HG02943 (cell line): ENCODE measurements at regions not wholly inside any gene's neighbourhood (a gene's known extent, or its start where the extent isn't known, plus 50 kb on each side); places are given as distances from the start of the nearest gene placed in this dataset.
"Not testable (repeated sequence)": the region's sequence is repeated elsewhere in the genome, so short reads cannot be mapped to it uniquely, and the experiment has no call there.

Source experiments
- ATAC-seq: cut with Tn5 transposase; IDR thresholded peaks from one replicate; pipeline ENCODE4 v1.9.1; 2021; ENCODE audit warnings: mild to moderate bottlenecking, low read depth, moderate library complexity; ENCODE audit not compliant: unreplicated experiment

DNA sequence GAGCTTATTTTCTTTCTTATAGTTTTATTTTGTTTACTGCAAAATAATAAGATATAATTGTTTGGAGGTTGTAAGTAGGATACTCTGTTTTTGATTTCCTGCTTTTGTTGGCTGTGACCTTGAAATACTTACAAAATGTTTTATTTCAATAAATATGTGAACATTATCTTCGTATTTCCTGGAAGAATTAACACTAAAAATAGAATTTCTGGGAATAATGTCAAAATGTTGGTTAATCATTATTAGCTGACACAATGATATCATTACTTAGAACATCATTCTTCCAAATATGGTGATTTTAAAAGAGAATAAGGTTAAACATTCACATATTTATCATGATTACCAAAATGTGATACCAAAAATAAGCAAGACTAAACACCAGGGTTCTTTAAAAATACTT, 1148.6 kb upstream of the PRR20A start:
- ATAC-seq, result no peak

DNA sequence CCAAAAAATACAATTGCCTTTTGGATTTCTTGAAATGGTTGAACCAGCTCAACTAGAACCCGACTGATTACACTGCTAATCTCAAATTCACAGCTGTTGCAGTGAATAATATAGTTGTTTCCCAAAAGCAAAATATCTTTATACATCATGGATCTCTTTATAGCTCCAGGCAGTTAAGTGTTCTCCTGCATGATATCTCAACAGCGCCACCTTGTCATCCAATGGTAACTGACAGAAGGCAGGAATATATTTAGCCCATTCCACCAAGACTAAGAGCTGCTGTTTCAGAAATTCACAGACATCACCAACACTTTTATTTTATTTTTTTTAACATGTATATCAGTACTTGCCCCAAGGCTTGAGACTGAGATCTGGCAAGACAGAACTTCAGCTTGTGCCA, 1141.0 kb upstream of the PRR20A start:
- ATAC-seq, result no peak

DNA sequence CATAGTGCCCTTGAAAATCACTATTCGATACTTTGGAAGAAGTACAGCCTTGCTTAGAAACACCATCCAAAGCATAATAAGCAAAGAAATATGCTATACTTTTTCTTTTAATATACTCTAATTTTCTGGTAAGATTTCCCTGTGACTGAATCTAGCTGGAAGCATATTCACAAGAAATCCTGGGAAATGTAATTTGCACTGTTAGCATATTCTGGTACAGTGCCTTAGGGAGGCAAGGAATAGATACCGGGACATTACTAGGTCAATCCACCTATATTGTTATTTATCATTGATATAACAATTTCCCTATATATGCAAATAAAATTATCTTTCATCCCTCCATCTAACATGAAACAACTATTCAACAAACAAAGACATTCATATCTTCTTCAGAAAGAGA, 1131.3 kb upstream of the PRR20A start:
- ATAC-seq, result no peak

DNA sequence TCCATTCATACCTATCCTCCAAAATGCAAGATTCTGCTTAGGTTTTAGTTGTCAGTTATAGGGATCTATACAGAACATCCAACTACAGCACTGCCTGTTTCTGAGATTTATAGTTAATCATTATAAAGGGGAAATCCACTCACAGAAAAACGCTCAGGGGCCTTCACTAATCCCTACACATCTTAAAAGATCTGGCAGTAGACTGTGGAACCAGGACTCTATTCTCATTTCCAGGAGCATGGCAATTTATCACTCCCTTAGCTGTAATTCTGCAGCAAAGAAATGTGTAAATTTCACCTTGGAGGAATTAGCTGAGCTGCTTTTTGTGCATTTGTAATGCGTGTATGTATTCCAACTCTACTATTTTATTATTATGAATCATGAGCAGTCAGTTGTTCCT, 1128.1 kb upstream of the PRR20A start:
- ATAC-seq, result no peak

DNA sequence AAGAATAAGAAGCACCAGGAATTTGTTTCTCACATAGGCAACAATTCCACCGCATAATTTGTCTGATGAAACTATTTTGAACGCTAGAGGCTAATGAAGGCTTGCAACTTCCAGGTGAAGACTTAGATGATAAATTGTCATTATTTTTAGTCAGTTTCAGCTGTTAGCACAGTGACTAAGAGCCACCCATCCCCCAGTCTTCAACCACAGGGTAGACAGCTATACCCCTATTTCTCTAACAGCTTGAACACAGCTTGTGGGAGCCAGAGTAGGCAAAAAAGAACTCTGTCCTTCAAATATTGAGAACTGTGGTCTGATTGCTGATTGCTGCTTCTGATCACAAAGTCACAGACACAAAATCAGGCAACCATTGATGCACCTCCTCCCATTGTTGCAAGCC, 1124.8 kb upstream of the PRR20A start:
- no peak for ATAC-seq

DNA sequence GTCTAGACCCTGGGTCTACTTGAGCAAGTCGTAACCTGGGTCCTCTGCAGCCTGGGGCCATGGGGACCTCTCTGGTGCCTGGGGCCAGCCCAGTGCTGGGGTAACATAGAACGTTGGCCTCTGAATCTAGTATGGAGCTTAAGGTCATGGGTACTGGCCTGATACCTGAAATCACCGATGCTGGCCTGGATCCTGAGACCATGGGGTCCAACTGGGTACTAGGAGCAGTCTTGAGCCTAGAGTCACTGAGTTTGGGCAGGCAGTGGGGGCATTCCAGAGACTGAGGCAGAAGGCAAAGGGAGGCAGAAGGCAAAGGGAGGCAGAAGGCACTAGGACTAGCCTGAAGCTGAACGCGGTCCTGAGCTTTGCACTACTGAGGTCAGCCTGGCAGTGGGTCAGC, 1121.1 kb upstream of the PRR20A start:
- ATAC-seq, result no peak

DNA sequence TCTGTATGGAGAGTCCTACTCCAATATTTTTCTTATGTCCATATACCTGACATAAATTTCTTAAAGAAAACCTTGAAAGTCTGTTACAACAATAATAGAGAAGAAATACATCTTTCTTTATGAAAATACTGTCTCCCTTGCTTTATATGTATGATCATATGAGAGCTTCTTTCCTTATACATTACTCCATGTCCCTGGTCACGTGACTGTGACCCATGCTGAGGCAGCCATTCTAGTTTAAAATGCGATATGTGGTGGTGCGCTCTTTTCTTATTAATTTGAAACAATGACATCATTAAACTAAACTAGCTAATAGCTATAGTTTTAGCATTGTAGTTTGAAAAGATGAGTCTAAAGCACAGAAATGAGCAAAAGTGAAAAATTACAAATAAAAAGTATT, 1120.3 kb upstream of the PRR20A start:
- ATAC-seq, result no peak

DNA sequence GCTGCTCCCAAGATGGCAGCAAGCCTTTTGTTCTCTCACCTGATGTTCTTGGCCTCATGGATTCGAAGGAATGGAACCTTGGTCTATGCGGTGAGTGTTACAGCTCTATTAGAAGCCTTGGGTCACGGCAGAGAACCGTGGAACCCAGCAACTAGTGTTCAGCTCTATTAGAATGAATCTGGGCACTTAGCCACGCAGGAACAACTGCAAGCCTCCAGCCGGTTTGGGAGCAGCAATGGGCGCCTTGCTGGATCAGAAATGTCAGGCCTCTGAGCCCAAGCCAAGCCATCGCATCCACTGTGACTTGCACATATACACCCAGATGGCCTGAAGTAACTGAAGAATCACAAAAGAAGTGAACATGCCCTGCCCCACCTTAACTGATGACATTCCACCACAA, 1100.7 kb upstream of the PRR20A start:
- no peak for ATAC-seq

DNA sequence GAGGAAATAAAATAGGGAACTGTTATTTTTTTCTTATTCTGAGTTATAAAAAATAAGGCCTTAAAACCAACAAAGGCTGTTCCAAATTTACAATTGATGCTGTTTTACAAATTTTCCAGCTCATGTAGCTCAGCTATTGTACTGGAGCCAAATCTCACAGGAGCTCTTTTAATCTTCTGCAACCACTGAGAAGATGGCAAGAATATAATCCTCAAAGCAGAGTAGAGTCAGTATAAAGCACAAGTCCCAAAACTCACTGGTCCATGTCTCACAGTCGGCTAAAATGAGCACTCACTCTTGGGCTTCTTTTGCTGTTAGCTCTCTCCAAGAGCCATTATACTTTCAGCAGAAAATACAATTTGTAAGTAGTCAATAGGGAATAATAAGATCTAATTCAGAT, 1074.4 kb upstream of the PRR20A start:
- no peak for ATAC-seq

DNA sequence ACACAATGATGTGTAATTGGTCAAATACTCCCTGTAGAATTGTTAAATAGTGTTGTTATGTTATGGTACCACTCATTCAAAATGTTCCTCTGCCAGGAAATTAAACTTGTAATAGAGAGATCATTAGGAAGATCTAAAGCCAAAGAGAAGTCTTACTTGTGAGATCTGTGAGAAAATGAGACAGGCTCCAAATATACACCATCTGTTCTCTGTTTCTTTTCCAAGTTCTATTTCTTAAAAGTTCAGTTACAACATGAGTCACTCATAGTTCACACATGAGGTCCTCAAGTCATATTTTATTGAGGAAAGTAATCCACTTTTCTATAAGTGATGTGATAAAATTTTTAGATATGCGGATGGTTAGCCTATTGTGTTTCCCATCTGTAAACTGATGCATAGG, 1038.1 kb upstream of the PRR20A start:
- ATAC-seq, result no peak

DNA sequence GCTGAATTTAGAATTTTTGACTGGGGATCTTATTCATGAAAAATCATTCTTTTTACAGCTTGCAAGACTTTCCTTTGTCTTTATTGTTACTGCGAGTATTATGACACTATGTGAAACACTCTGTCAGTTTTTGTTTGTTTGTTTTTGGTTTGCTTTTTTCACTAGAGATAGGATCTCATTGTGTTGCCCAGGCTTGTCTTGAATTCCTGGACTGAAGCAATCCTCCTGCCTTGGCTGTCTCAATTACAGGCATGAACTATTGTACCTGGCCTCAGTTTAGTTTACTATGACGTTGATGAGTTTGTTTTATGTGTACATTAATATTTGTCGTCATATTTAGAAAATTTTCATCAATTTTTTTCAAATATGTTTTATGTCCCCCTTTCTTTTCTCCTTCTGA, 1030.0 kb upstream of the PRR20A start:
- no peak for ATAC-seq

DNA sequence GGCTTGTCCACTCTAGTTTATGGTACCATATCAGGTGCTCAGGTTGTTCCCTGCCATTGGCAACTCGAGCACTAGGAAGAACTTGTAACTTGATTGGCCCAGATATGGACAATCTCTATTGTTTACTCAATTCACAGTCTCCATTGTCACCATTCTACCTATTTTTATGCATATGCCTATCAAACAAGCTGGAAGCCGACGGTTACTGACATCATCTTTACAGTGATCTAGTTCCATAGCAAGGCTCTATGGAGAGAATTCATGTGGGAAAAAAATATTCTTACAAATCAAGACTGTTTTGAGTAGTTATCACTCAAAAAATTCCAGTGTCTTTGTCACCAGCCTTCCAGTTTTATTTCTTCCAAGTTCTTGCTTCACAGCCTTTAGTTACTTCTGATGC, 1006.2 kb upstream of the PRR20A start:
- ATAC-seq, result no peak

DNA sequence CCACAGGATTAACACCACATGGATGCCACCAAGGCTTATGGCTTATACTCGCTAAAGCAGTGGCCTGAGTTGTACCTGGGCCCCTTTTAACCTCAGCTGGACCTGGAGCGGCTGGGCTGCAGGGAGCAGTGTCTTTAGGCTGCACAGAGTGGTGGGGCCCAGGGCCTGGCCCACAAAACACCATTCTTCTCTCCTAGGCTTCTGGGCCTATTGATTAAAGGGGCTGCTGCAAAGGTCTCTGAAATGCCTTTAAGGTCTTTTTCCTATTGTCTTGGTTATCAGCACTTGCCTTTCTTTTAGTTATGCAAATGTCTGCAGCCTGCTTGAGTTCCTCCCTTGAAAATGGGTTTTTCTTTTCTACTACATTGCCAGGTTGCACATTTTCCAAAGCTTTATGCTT, 973.9 kb upstream of the PRR20A start:
- ATAC-seq, result no peak

DNA sequence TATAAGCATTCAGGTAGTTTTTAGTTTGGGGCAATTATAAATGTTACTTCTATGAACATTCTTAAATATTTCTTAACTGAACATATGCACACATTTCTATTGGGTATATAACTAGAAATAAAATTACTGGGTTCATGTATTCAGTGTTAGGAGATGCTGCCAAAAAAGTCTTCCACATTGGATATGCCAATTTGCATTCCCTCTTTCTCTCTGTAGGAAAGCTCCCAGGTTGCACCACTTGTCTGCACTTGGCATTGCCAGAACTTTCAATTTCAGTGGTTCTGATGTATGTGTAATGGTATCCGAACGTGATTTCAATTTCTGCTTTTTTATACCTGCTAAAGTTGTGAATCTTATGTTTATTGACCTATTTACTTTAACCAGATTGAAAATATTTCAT, 972.1 kb upstream of the PRR20A start:
- ATAC-seq, result no peak

DNA sequence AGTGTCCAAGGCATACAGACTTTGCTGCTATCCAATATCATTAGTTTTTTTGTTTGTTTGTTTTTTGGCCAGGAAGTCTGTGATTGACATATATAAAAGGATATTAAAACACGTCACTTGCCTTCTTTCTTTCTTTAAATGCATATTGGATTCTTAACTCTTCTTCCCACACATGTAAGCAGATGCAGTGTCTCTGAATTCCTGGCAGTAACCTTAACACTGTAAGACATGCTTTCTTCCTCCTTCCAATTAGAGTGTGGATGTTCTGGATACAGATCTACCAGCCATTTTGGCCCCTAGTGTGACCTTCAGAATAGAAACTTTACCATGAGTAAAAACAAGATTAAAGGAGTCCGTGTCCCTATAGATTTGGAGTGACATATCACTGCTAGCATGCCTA, 967.4 kb upstream of the PRR20A start:
- no peak for ATAC-seq

DNA sequence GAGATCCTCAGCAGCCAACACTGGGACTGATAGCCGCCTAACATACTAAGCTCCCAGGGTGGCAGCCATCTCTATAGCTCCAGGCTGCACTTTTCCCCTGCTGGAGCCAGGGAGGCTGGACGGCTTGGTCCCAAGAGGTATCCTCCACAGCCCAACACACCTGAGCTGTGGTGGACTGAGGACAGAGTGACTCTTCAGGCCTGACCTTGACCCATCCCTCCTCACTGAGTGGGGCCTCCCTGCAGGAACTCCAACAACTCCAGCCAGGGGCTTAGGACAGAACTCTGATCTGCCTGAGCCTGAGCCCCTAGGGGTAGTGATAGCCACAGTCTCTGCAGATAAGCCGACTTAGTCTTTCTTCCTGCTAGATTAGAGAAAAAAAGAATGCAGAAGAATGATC, 958.1 kb upstream of the PRR20A start:
- no peak for ATAC-seq

DNA sequence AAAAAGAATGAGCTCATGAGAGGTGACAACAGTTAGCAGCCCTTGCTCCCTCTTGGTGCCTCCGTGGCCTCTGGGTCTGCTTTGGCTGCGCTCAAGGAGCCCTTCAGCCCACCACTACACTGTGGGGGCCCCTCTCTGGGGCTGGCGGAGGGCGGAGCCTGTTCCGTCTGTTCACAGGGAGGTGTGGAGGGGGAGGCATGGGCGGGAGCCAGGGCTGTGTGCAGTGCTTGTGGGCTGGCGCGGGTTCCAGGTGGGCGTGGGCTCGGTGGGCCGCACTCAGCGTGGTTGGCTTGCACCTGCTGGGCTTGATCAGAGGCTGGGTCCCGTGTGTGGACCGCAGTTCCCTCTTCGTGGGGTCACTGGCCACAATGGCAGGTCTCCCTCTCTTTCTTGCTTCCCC, 953.4 kb upstream of the PRR20A start:
- ATAC-seq, result no peak

DNA sequence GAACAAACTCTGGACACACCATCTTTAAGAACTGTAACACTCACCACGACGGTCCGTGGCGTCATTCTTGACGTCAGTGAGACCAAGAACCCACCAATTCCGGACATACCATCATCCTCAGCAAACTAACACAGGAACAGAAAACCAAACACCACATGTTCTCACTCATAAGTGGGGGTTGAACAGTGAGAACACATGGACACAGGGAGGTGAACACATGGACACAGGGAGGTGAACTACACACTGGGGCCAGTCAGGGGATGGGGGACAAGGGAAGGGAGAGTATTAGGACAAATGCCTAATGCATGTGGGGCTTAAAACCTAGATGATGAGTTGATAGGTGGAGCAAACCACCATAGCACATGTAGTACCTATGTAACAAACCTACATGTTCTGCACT, 952.1 kb upstream of the PRR20A start:
- ATAC-seq, result not testable (repeated sequence)

DNA sequence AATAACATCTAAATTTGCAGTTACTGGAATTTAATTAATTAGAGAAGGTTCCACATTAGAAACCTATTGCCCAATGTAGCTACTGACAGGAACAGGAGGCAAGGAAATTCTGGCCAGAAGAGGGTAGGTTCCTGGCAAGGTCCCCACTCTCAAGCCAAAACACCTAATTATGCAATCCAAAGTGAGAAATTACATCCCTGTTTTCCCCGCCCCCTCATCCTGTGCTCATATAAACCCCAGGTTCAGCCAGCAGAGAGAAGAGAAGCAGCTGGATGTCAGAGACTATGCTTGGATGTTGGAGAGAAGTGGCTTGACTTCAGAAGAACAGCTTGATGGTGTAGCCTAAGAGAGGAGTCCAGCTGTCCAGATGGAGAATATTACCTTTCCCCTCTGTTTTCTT, 951.3 kb upstream of the PRR20A start:
- no peak for ATAC-seq

DNA sequence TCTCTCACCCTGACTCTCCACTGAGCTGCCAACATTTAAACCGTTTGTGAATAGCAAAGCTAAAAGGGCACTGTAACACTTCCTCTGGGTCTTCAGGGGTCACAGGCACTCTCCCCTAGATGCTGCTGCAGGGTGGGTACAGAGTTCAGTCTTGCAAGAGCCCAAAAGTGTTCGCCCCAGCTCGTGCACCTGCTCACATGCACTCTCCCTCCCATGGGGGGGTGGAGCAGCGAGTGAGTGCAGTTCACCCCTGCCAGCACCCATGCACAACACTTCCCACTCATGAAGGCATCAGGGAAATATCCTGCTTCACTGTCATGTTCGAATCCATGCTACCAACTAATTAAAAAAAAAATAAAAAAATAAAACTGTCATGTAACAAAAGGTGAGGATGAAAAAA, 950.7 kb upstream of the PRR20A start:
- ATAC-seq, result no peak

DNA sequence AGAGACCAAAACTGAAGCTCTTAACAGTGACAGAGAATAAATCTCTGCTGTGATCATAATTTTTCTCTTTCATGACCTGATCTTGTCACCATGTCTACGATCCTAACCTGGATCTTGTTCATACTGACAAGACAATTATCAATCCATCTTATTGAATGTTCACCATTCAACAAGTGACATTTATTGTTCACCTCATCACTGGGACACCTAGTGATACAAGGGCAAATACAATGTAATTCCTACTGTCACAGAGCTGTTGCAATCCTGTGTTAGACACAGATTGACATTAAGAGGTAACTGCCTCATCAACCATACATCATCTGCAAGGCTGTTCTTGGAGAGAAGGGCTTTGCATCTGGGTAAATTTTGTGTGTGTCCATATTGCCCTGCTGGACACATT, 942.4 kb upstream of the PRR20A start:
- ATAC-seq, result no peak

DNA sequence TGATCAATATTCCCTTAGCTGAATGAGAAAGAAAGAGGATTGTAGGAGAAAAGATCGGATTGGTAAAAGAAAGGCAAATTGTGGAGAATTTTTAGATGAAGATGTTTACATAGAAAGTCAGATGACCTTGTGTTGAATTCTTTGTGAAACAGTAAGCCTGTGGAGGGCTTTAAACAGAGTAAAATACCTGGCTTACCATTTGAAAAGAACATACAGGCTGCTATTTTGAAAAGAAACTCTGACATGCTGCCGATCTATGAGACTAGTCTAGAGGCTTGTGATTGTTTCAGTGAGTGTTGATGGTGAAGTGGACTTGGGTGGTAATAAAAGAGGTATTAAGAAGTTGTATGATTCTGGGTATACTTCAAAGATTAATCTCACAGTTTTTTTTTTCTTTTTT, 938.9 kb upstream of the PRR20A start:
- ATAC-seq, result no peak

DNA sequence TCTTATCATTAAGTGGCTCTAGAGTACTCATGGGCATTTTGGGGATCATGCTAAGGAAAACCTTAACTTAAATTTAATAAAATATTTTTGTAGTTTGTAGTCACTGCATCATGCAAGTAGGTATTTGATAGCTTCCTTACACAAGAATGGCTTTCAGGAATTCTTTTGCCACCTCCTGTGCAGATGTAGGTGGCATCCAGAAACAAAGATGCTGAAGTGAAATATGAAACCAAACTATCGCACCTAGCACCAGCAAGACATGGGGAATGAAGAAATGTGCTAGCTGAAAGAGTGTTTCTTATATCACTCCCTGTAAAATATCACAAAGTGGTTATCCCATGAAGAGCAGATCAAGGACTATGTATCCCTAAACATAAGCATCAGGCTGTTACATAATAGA, 924.5 kb upstream of the PRR20A start:
- ATAC-seq, result no peak

DNA sequence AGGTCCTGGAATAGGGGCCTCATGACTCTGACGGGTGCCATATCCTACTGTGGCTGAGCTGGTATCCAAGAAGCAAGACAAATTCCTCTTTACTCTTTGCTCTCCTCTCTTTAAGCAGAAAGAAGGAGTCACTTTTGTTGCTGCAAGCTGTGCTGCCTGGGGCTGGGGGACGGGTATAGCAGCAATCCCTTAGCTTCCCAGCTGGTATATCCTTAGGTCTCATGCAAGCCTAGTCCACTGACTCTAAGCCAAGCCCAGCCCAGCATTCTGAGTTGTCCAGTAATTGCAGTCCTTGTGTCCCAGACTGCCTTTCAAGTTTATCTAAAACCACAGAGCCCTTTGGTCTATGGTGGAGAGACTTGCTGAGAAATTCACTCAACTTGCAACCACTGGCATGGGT, 893.0 kb upstream of the PRR20A start:
- ATAC-seq, result no peak
